CD14-positive monocyte (primary cell): ENCODE measurements at regions not wholly inside any gene's neighbourhood (a gene's known extent, or its start where the extent isn't known, plus 50 kb on each side); places are given as distances from the start of the nearest gene placed in this dataset.

ENCODE experiments used
- DNase-seq, 3 donors: peaks; one replicate each; pipeline ENCODE4 v3.0.0-alpha.2; 2011 to 2022
- H2AFZ ChIP-seq: 2 replicates; pipeline ENCODE4 v1.6.0; 2012; ENCODE audit warnings: mild to moderate bottlenecking, low read depth, low read length, inconsistent platforms; ENCODE audit not compliant: insufficient read depth, poor library complexity, severe bottlenecking
- H3K27ac ChIP-seq, 2 donors: 1 replicate in 1 of 2; 2 replicates in 1 of 2; pipeline ENCODE4 v1.5.1; 2012 to 2013; ENCODE audit warnings: low read length in 2 of 2, control low read depth in 1 of 2, inconsistent platforms in 1 of 2, low read depth in 1 of 2, mild to moderate bottlenecking in 1 of 2
- H3K27me3 ChIP-seq, 2 donors: one replicate each; pipeline versions ENCODE4 v1.6.0 to v1.6.1; 2011 to 2013; ENCODE audit warnings: low read length in 2 of 2; ENCODE audit not compliant: control insufficient read depth in 2 of 2, insufficient read depth in 2 of 2
- H3K36me3 ChIP-seq, 2 donors: replicated peaks in 1 of 2; 1 replicate in 1 of 2; 2 replicates in 1 of 2; pipeline versions ENCODE4 v1.5.1 to v1.6.1; 2012 to 2013; ENCODE audit warnings: low read length in 2 of 2, control low read depth in 1 of 2, inconsistent platforms in 1 of 2, mild to moderate bottlenecking in 1 of 2; ENCODE audit not compliant: insufficient read depth in 2 of 2, control insufficient read depth in 1 of 2
- H3K4me1 ChIP-seq, 2 donors: 1 replicate in 1 of 2; 2 replicates in 1 of 2; pipeline versions ENCODE4 v1.5.1 to v1.6.1; 2012 to 2013; ENCODE audit warnings: low read length in 2 of 2, control low read depth in 1 of 2, inconsistent platforms in 1 of 2, mild to moderate bottlenecking in 1 of 2, moderate library complexity in 1 of 2; ENCODE audit not compliant: insufficient read depth in 2 of 2, control insufficient read depth in 1 of 2
- H3K4me2 ChIP-seq: replicated peaks from 2 replicates; pipeline ENCODE3; 2012; ENCODE audit warnings: low read length, moderate library complexity, mild to moderate bottlenecking; ENCODE audit not compliant: poor library complexity, severe bottlenecking; ENCODE audit errors: extremely low read depth
- H3K4me3 ChIP-seq, 3 experiments: fragments of 200-600 bp in 1 of 3; sonication (generic) in 1 of 3; replicated peaks in 1 of 3; 1 replicate in 2 of 3; 2 replicates in 1 of 3; pipeline ENCODE4 v1.5.1; 2011 to 2013; ENCODE audit warnings: low read length in 3 of 3, mild to moderate bottlenecking in 3 of 3, control low read depth in 2 of 3, low read depth in 2 of 3, inconsistent platforms in 1 of 3, moderate library complexity in 1 of 3
- H3K79me2 ChIP-seq: 2 replicates; pipeline ENCODE4 v1.6.0; 2012; ENCODE audit warnings: mild to moderate bottlenecking, control low read depth, inconsistent platforms, low read length, moderate library complexity; ENCODE audit not compliant: insufficient read depth
- H3K9ac ChIP-seq: 2 replicates; pipeline ENCODE4 v1.6.0; 2017; ENCODE audit warnings: low read length, mild to moderate bottlenecking; ENCODE audit not compliant: insufficient read depth, poor library complexity, severe bottlenecking
- H3K9me3 ChIP-seq, 2 donors: replicated peaks in 1 of 2; 1 replicate in 1 of 2; 2 replicates in 1 of 2; pipeline versions ENCODE4 v1.5.1 to v1.6.1; 2012 to 2013; ENCODE audit warnings: low read length in 2 of 2, control low read depth in 1 of 2; ENCODE audit not compliant: control insufficient read depth in 1 of 2, insufficient read depth in 1 of 2
- H4K20me1 ChIP-seq: 2 replicates; pipeline ENCODE4 v1.6.0; 2012; ENCODE audit warnings: mild to moderate bottlenecking, low read length, control low read depth, moderate library complexity; ENCODE audit not compliant: insufficient read depth
- H3K27ac Mint-ChIP-seq, 7 donors: one replicate each; pipeline ENCODE4 v1.8.0; 2020; ENCODE audit warnings: mild to moderate bottlenecking in 7 of 7, mixed read lengths in 7 of 7, moderate library complexity in 6 of 7, inconsistent platforms in 2 of 7
- H3K27me3 Mint-ChIP-seq, 3 donors: one replicate each; pipeline ENCODE4 v1.8.0; 2021 to 2022; ENCODE audit warnings: low read depth in 3 of 3, mild to moderate bottlenecking in 3 of 3, mixed read lengths in 3 of 3, moderate library complexity in 3 of 3, inconsistent platforms in 1 of 3
- H3K36me3 Mint-ChIP-seq, 2 donors: one replicate each; pipeline ENCODE4 v1.8.0; 2020; ENCODE audit warnings: mixed read lengths in 2 of 2, inconsistent platforms in 1 of 2, mild to moderate bottlenecking in 1 of 2
- H3K4me1 Mint-ChIP-seq: one replicate; pipeline ENCODE4 v1.8.0; 2020; ENCODE audit warnings: mild to moderate bottlenecking, mixed read lengths
- H3K4me3 Mint-ChIP-seq, 2 donors: one replicate each; pipeline ENCODE4 v1.8.0; 2020; ENCODE audit warnings: mild to moderate bottlenecking in 2 of 2, mixed read lengths in 2 of 2, moderate library complexity in 1 of 2
- H3K9me3 Mint-ChIP-seq, 7 donors: one replicate each; pipeline ENCODE4 v1.8.0; 2020 to 2022; ENCODE audit warnings: mixed read lengths in 7 of 7, mild to moderate bottlenecking in 6 of 7, moderate library complexity in 6 of 7, inconsistent platforms in 2 of 7
- WGBS: methylation state at CpG from one replicate; pipeline ENCODE4 v1.1.5; 2013; ENCODE audit warnings: missing lambda C conversion rate; ENCODE audit not compliant: insufficient coverage; 5-methylcytosine and 5-hydroxymethylcytosine counted together
- intact Hi-C, 2 donors: fragments of 100-400 bp; cut with micrococcal nuclease; formaldehyde crosslinking; loops; one replicate each; pipeline versions ENCODE4 v1.15.0 to v1.15.1; 2023
- TF ChIP-seq, protein P1 (sequence below): fragments of 200-600 bp; IDR thresholded peaks from one replicate; pipeline ENCODE4 v1.8.0; 2022; ENCODE audit warnings: antibody characterized with exemption, mild to moderate bottlenecking

DNA sequence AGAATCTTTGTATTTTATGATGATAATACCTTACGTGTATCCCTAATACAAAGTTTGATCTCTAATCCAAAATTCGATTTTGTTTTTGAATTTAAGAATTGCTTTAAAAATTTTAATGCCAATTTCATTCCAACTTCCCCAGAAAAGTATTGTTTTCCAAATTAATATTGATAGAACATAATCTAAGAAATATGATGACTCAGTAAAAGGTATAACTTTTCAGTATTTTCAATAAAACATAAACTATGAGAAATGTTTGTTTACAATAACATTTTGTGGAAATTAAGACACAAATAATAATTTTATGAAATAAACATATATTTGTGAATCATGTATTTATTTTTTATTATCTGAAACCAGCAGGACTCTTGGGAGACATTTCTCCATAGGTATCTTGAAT, 931.6 kb downstream of the EFNA5 start:
- Histone ChIP-seq H3K4me1 (no peaks in the 10 kb centered on the region), H3K27me3 (no peaks in the 10 kb centered on the region), H3K4me3 (no peak overlapping the region), H3K9ac (no peak overlapping the region), H3K27ac (no peak overlapping the region), H3K4me2 (no peak overlapping the region), H3K79me2 (no peaks in the 10 kb centered on the region), H4K20me1 (no peaks in the 10 kb centered on the region), H3K9me3 (no peaks in the 10 kb centered on the region), H3K36me3 (no peaks in the 10 kb centered on the region), H2AFZ (no peak overlapping the region)
- Mint-ChIP-seq H3K4me3 (no peak overlapping the region), H3K36me3 (no peaks in the 10 kb centered on the region), H3K27me3 (no peaks in the 10 kb centered on the region), H3K4me1 (no peaks in the 10 kb centered on the region), H3K9me3 (peaks cover 0 to 6% (median 2%) of the 10 kb centered on the region in 7 donors), H3K27ac (no peak overlapping the region)
- intact Hi-C loops = no loop called here
- no CpG with 5 or more reads among the region's 2 CpGs for WGBS
- TF ChIP-seq, protein P1, sequence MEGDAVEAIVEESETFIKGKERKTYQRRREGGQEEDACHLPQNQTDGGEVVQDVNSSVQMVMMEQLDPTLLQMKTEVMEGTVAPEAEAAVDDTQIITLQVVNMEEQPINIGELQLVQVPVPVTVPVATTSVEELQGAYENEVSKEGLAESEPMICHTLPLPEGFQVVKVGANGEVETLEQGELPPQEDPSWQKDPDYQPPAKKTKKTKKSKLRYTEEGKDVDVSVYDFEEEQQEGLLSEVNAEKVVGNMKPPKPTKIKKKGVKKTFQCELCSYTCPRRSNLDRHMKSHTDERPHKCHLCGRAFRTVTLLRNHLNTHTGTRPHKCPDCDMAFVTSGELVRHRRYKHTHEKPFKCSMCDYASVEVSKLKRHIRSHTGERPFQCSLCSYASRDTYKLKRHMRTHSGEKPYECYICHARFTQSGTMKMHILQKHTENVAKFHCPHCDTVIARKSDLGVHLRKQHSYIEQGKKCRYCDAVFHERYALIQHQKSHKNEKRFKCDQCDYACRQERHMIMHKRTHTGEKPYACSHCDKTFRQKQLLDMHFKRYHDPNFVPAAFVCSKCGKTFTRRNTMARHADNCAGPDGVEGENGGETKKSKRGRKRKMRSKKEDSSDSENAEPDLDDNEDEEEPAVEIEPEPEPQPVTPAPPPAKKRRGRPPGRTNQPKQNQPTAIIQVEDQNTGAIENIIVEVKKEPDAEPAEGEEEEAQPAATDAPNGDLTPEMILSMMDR = no peak
- DNase-seq = no peak

DNA sequence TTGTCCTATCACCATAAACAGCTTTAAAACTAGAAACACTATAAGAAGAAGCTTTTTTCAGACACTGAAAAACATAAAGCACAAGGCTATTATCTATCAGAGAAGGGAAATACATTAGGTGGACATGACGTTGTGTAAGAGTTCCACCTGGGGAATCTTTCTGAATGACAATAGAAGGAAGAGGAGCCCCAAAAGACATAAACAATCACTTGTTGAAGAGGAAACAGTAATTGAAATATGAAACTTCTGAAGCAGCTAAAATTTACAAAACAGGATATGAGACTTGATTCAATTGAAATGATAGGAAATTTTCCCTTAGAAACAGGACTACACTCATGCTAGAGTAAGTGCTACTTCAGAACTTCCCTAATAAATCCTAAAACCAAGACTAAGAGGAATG, 933.6 kb downstream of the EFNA5 start:
- Mint-ChIP-seq H3K27me3 (no peaks in the 10 kb centered on the region), H3K4me1 (no peaks in the 10 kb centered on the region), H3K9me3 (peaks cover 1 to 18% (median 9%) of the 10 kb centered on the region in 7 donors), H3K27ac (no peak overlapping the region), H3K4me3 (no peak overlapping the region), H3K36me3 (no peaks in the 10 kb centered on the region)
- Histone ChIP-seq H4K20me1 (no peaks in the 10 kb centered on the region), H3K79me2 (no peaks in the 10 kb centered on the region), H3K27ac (no peak overlapping the region), H3K4me2 (no peak overlapping the region), H2AFZ (no peak overlapping the region), H3K4me3 (no peak overlapping the region), H3K9ac (no peak overlapping the region), H3K36me3 (no peaks in the 10 kb centered on the region), H3K9me3 (peaks cover 0 to 5% of the 10 kb centered on the region in 2 donors), H3K27me3 (no peaks in the 10 kb centered on the region), H3K4me1 (no peaks in the 10 kb centered on the region)
- TF ChIP-seq, protein P1 = no peak
- no CpG with 5 or more reads among the region's 1 CpG for WGBS
- intact Hi-C loops = no loop called here
- DNase-seq = no peak
